ENCODE measurements at regions not wholly inside any gene's neighbourhood (a gene's known extent, or its start where the extent isn't known, plus 50 kb on each side); places are given as distances from the start of the nearest gene placed in this dataset.

- TF ChIP-seq THRA (CRISPR knock-in tag; IDR thresholded peaks at IDR 0.05; ENCODE audit: borderline replicate concordance) = no peak
- no peak for TF ChIP-seq CEBPB (IDR thresholded peaks at IDR 0.05; ENCODE audit: borderline replicate concordance, low read depth, low read length)
- TF ChIP-seq ZNF557 (CRISPR knock-in tag; IDR thresholded peaks at IDR 0.05) = no peak
- no peak for TF ChIP-seq HMG20B (CRISPR knock-in tag; conservative IDR thresholded peaks at IDR 0.05)
- TF ChIP-seq, protein P1, sequence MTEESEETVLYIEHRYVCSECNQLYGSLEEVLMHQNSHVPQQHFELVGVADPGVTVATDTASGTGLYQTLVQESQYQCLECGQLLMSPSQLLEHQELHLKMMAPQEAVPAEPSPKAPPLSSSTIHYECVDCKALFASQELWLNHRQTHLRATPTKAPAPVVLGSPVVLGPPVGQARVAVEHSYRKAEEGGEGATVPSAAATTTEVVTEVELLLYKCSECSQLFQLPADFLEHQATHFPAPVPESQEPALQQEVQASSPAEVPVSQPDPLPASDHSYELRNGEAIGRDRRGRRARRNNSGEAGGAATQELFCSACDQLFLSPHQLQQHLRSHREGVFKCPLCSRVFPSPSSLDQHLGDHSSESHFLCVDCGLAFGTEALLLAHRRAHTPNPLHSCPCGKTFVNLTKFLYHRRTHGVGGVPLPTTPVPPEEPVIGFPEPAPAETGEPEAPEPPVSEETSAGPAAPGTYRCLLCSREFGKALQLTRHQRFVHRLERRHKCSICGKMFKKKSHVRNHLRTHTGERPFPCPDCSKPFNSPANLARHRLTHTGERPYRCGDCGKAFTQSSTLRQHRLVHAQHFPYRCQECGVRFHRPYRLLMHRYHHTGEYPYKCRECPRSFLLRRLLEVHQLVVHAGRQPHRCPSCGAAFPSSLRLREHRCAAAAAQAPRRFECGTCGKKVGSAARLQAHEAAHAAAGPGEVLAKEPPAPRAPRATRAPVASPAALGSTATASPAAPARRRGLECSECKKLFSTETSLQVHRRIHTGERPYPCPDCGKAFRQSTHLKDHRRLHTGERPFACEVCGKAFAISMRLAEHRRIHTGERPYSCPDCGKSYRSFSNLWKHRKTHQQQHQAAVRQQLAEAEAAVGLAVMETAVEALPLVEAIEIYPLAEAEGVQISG (CRISPR knock-in tag; IDR thresholded peaks at IDR 0.05) = 0 out of 2 replicates have a peak, but pooled peaks have one; percentile 16
- TF ChIP-seq ZNF430 (CRISPR knock-in tag; IDR thresholded peaks at IDR 0.05) = no peak
- TF ChIP-seq CENPT (CRISPR knock-in tag; IDR thresholded peaks at IDR 0.05; ENCODE audit: low read depth) = 0 out of 2 replicates have a peak, but pooled peaks have one; percentile 22
- no peak for TF ChIP-seq ETV6 (CRISPR knock-in tag; conservative IDR thresholded peaks at IDR 0.05)
- TF ChIP-seq CCAR2 (optimal IDR thresholded peaks at IDR 0.05; ENCODE audit: low read depth, low read length) = no peak
- TF ChIP-seq ATF7-NPFF (CRISPR knock-in tag; IDR thresholded peaks at IDR 0.05; ENCODE audit: low read depth) = no peak
- no peak for TF ChIP-seq TP53 (CRISPR knock-in tag; conservative IDR thresholded peaks at IDR 0.05)
- peak; percentile 71 for TF ChIP-seq MIER2 (CRISPR knock-in tag; IDR thresholded peaks at IDR 0.05)
- TF ChIP-seq MAFG (CRISPR knock-in tag; IDR thresholded peaks at IDR 0.05) = no peak
- no peak for TF ChIP-seq ZNF709 (CRISPR knock-in tag; IDR thresholded peaks at IDR 0.05)
- peak; percentile 26; the same call in 1 of the 2 replicates for TF ChIP-seq ZNF644 (CRISPR knock-in tag; IDR thresholded peaks at IDR 0.05; ENCODE audit: low read depth)
- no peak for TF ChIP-seq ZNF263 (CRISPR knock-in tag; IDR thresholded peaks at IDR 0.05)
- TF ChIP-seq, protein P2, sequence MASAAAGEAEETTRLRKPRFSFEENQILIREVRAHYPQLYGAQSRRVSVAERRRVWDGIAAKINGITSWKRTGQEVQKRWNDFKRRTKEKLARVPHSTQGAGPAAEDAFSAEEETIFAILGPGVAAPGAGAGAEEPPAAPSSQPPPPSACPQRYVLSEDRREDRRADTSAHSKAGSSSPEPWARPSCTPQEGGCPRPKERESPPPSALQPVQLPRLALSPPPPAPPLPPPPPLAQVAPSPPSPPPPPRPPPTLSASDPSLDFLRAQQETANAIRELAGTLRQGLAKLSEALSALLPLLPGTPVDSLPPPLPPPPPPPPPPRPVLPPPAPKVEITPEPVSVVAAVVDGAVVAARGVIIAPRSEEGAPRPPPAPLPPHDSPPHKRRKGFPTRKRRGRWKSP (CRISPR knock-in tag; IDR thresholded peaks at IDR 0.05) = no peak
- TF ChIP-seq IRF9 (CRISPR knock-in tag; IDR thresholded peaks at IDR 0.05; ENCODE audit: borderline replicate concordance) = no peak
- no peak for TF ChIP-seq MTA1 (CRISPR knock-in tag; IDR thresholded peaks at IDR 0.05; ENCODE audit: borderline replicate concordance)
- TF ChIP-seq ZBED4 (CRISPR knock-in tag; IDR thresholded peaks at IDR 0.05; ENCODE audit: borderline replicate concordance) = no peak
Measured at GRCh38 chr2:20916604-20917286, 93.8 kb upstream of the LDAH start (continued).

Data from HepG2 (cell line).